ENCODE measurements at regions not wholly inside any gene's neighbourhood (a gene's known extent, or its start where the extent isn't known, plus 50 kb on each side); places are given as distances from the start of the nearest gene placed in this dataset.

DNA sequence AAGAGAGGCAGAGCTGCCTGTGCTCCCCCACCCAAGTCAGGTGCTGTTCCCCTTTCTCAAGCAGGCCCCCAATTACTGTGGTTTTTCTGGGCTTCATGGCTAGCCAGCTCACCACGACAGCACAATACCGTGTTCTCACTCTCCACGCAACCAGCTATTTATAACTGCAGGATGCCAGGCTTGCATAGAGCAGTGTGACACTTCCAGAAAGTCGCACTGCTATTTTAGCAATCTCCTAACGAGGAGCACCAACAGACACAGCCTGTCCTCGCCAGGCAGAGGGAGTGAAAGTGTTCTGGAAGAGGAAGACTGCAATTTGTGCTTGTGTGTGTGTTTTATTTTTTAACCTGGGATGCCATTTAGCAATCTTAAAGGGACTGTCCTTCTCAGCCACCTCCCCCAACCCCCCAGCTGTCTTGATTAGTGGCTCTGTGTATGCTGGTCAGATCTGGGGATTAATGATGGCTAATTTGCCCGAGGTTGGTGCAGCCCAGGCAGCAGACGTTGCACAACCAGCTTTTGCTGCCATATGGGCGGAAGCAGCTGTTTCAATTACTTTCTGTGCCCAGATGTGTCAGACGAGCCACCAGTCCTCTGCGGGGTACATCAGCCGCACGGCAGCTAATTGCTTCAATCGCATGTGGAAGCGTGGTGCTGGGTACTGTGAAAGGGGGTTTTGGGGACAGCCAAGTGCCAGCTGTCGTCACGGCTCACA, 268.0 kb upstream of the ARRDC4 start:
- DNase-seq = no peak

DNA sequence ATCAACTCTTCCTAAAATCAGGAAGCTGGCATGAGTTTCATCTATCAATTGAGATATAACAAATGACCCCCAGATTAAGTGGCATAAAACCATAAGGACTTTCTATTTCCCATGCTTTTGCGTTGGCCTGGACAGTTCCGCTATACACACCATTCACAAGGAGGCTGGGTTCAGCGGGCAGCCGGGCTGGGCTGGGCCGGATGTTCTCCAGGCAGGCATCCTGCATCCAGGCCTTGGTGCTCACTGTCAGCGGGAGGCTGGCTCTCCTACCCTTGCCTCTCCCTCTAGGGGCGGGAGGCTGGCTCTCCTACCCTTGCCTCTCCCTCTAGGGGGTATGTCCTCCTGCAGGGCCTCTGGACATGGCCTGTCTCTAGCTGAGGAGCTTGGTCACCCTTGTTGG, 266.0 kb upstream of the ARRDC4 start:
- DNase-seq = no peak

DNA sequence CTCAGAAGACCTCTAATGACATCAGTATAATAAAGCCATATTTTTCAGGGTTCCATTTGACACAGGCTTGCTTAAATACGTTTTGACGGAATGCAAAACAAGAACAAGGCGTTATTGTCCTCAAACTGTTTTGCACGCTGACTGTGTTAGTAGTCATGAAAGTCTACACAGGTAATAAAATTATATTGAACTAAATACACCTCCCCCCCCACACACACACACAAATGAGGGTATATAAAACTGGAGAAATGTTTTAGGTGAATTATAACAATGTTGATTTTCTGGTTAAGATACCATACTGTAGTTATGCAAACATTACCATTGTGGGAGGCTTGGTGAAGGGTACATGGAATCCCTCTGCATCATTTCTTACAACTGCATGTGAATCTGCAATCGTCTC, 257.1 kb upstream of the ARRDC4 start:
- no peak for DNase-seq

GRCh38 chr15:97706059-97706458, 254.4 kb upstream of the ARRDC4 start:
- no peak for DNase-seq

GRCh38 chr15:97708252-97708651, 252.3 kb upstream of the ARRDC4 start:
- peak; percentile 40 for DNase-seq

DNA sequence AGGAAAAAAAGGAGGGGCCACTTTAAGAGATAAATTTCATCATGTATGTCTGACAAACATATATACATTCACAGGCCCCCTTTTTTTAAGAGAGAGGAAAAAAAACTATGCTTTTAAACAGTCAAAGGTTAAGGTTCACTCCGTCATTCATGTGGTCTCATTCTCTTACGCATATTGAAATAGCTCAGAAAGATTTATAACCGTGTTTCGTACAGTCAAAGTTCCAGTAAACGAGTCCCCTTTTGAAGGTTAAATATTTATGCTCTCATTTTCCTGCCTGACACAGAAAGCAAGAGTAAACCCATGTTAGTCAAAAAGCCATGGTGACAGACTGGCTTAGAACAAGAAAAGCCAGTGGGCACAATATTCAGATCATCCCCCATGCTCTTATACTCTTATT, 248.0 kb upstream of the ARRDC4 start:
- DNase-seq = no peak

DNA sequence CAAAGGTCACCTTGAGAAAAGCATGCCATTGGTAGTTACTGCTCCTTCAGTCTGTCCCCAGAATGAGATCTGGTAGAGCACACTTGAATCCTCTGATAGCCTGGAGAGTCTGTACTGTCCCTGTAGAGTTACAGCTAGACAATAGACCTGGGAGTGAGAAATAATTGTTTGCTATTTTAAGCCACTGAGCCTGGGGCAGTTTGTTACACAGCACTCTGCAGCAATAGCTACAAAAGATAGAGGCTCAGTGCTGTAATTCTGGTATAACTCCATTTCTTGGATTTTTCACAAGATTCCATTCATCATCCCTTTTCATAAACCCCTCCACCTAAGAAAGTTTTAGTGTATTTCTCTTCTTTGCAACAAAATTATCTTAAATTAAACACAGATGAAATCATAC, 242.7 kb upstream of the ARRDC4 start:
- no peak for DNase-seq

DNA sequence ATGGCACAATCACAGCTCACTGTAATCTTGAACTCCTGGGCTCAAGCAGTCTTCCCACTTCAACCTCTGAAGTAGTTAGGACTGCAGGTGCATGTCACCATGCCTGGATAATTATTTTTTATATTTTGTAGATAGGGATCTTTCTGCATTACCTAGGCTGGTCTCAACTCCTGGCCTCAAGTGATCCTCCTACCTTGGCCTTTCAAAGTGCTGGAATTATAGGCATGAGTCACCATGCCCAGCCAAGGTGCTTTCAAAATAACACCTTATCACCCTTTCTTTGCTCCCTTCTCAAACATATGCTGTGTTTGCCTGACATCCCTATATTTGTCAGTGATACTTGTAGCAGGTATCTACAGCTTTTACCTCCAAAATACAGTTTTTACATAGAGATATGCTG, 242.0 kb upstream of the ARRDC4 start:
- DNase-seq = no peak

DNA sequence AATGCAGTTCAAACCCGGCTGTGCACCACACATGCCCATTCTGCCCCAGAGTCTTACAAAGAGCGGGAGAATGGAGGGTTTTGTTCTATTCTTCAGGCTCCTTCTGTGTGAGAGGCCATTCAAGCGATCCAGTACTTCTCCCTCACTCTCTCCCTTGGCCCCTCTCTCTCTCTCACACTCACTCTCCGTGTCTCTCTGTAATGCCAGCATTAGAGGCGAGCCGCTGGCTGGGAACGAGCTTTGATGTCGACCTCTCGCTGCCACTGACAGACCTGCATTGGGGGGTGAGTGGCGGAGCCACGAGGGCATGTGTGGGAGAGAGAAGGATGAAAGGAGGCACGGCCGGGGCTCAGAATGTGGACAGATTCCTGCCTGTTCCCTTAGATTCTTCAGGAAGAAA, 231.7 kb upstream of the ARRDC4 start:
- no peak for DNase-seq

GRCh38 chr15:97729270-97729669, 231.2 kb upstream of the ARRDC4 start:
- no peak for DNase-seq

DNA sequence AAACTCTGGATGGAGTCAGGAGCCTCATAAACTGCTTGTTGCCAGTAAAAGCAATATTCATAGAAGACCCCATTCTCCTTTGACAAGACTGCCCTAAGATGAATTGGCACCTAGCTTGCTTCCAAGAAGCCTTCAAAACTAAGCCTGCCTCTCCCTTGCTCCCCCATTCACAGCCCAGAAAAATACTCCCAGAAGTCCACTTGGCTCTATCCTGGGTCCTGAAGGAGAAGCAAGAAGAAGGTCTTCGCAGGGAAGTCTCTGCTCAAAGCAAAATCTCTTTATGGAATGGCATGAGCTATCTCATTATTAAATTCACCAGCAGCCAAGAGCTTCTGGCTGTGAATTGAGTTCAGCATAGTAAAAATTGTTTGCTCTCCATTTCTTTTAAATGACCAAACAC, 230.2 kb upstream of the ARRDC4 start:
- DNase-seq = no peak

GRCh38 chr15:97731859-97732258, 228.6 kb upstream of the ARRDC4 start:
- DNase-seq = no peak

- no peak for DNase-seq
Measured at GRCh38 chr15:97733373-97733772, 227.1 kb upstream of the ARRDC4 start.

GRCh38 chr15:97736748-97737147, 223.8 kb upstream of the ARRDC4 start:
- no peak for DNase-seq

- DNase-seq = no peak
Measured at GRCh38 chr15:97745481-97746071, 214.9 kb upstream of the ARRDC4 start.

DNA sequence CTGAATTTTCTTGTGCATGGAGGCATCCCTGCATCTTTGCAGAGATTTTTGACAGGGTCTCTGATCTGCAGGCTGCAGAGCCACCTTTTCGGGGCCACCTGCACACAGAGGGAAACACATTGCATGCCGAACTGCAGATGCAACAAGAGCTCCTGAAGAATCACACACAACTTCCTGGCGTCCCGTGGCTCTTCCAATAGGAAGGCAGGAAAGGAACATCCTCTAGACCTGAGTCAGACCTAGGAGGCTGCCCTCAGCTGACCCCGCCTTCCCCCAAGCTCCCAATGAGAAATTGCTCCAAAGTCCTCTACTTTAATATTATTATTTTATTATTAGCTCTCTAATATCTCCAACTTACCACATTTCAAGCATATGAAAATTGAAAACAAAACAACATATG, 213.2 kb upstream of the ARRDC4 start:
- DNase-seq = no peak

- DNase-seq = no peak
Measured at GRCh38 chr15:97748576-97748975, 211.9 kb upstream of the ARRDC4 start.

- DNase-seq = no peak
Measured at GRCh38 chr15:97750060-97750459, 210.4 kb upstream of the ARRDC4 start.

DNA sequence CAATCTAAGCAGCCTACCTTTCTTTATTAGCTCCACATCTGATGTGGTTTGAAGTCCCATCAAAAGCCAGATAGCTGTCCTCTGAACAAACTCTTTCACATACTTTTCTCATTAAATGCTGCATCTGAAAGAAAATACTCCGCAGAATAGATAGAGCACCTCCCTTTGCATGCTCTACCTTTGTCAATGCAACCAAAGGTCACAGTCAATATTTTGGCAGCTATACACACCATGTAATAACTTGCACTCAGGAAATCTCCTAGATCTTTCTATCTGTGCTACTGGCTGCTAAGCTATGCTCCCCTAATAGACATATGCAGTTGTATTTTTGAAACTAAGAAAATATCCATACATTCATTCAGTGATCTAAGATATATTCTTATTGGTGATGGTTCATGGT, 204.8 kb upstream of the ARRDC4 start:
- DNase-seq = no peak

- DNase-seq = no peak
Measured at GRCh38 chr15:97759363-97759762, 201.1 kb upstream of the ARRDC4 start.

DNA sequence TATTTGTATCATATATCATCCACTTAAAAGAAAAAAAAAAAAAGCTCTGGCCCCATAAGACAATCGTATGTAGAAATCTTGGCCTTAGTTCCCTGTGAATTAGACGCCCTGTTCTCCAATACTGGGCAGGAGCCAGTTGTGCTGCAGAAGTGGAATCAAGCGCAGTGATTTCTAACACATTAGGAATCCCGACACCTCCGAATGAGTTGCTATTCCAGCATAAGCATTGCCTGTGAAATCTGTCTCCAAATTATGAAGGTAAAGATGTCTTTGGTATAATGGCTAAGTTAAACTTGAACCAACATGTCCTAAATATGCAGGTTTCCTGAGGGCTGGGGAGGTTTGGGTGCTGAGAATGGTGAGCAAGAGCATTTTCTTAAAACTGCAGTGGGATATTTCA, 199.4 kb upstream of the ARRDC4 start:
- peak; percentile 19 for DNase-seq

DNA sequence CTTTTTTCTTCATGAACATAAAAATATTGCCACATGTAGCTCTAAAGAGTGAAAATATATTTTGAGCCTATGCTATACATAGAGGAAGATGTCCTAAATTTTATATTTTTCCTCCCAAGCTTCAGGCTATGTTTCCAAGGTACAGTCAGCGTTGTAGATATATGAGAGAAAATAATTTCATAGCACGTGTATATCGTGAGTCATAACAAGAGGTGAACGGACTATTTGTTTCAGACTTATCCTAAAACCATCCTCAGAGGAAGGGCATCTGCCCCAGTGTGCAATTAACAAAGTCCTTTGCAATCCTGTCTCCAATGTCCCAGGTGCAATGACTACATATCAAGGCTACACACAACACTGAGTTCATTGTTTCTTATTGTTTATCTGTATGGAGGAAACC, 177.3 kb upstream of the ARRDC4 start:
- no peak for DNase-seq

GRCh38 chr15:97786741-97787140, 173.8 kb upstream of the ARRDC4 start:
- DNase-seq = no peak

DNA sequence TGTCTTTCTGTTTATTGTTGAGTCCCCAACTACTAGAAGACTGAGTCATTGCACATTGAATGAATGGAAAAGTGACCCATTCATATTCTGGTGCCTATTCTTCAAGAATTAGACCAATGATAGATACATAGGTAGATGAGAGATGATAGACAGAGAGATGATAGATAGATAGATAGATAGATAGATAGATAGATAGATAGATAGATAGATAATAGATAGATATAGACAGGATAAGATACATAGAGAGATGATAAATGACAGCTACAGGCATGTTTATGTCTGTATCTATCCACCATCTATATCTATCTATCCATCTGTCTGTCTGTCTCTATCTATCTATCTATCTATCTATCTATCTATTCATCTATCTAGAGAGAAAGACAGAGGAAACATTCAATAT, 170.3 kb upstream of the ARRDC4 start:
- no peak for DNase-seq

All from muscle of arm (tissue), 1 donor.